H9 (cell line): ENCODE measurements at regions not wholly inside any gene's neighbourhood (a gene's known extent, or its start where the extent isn't known, plus 50 kb on each side); places are given as distances from the start of the nearest gene placed in this dataset.

Experiments
- DNase-seq: peaks from one replicate; pipeline ENCODE4 v3.0.0-alpha.2; 2017
- H2AFZ ChIP-seq: one replicate; pipeline ENCODE4 v1.6.1; 2013; ENCODE audit warnings: mild to moderate bottlenecking, low read length, control low read depth, moderate library complexity
- H2AK5ac ChIP-seq: 2 replicates; pipeline ENCODE4 v1.6.1; 2013; ENCODE audit warnings: low read length, control low read depth, mixed read lengths; ENCODE audit not compliant: insufficient read length
- H2BK120ac ChIP-seq: one replicate; pipeline ENCODE4 v1.6.1; 2013; ENCODE audit warnings: low read depth, mild to moderate bottlenecking, low read length, control low read depth, inconsistent platforms; ENCODE audit not compliant: poor library complexity, severe bottlenecking
- H2BK12ac ChIP-seq: 2 replicates; pipeline ENCODE4 v1.6.1; 2013; ENCODE audit warnings: low read length, control low read depth, mixed read lengths, low read depth; ENCODE audit not compliant: insufficient read length
- H2BK15ac ChIP-seq: 2 replicates; pipeline ENCODE4 v1.6.1; 2013; ENCODE audit warnings: low read depth, low read length, control low read depth
- H2BK20ac ChIP-seq: one replicate; pipeline ENCODE4 v1.6.1; 2013; ENCODE audit warnings: low read depth, mild to moderate bottlenecking, low read length, control low read depth, inconsistent platforms; ENCODE audit not compliant: poor library complexity, severe bottlenecking
- H2BK5ac ChIP-seq: 2 replicates; pipeline ENCODE4 v1.6.1; 2013; ENCODE audit warnings: low read length, control low read depth, mixed read lengths; ENCODE audit not compliant: insufficient read length
- H3K14ac ChIP-seq: 2 replicates; pipeline ENCODE4 v1.6.1; 2013; ENCODE audit warnings: low read length, control low read depth; ENCODE audit not compliant: insufficient read depth
- H3K18ac ChIP-seq: 2 replicates; pipeline ENCODE4 v1.6.1; 2013; ENCODE audit warnings: low read depth, mild to moderate bottlenecking, mixed read lengths, low read length, control low read depth; ENCODE audit not compliant: insufficient read length
- H3K23ac ChIP-seq: 2 replicates; pipeline ENCODE4 v1.6.1; 2013; ENCODE audit warnings: low read length, control low read depth, mixed read lengths, low read depth; ENCODE audit not compliant: insufficient read length
- H3K23me2 ChIP-seq: 2 replicates; pipeline ENCODE4 v1.6.1; 2013; ENCODE audit warnings: low read depth, mild to moderate bottlenecking, mixed read lengths, low read length, control low read depth; ENCODE audit not compliant: insufficient read length, poor library complexity, severe bottlenecking
- H3K27ac ChIP-seq: 2 replicates; pipeline ENCODE4 v1.5.1; 2013; ENCODE audit warnings: low read length, control low read depth, mixed read lengths, low read depth; ENCODE audit not compliant: insufficient read length
- H3K27me3 ChIP-seq: 2 replicates; pipeline ENCODE4 v1.6.1; 2013; ENCODE audit warnings: low read length, control low read depth, inconsistent platforms; ENCODE audit not compliant: insufficient read depth
- H3K4ac ChIP-seq: 2 replicates; pipeline ENCODE4 v1.6.1; 2013; ENCODE audit warnings: low read depth, mild to moderate bottlenecking, control low read depth, inconsistent platforms, low read length, moderate library complexity
- H3K4me1 ChIP-seq: 2 replicates; pipeline ENCODE4 v1.6.1; 2013; ENCODE audit warnings: low read length, control low read depth, inconsistent platforms; ENCODE audit not compliant: insufficient read depth
- H3K4me2 ChIP-seq: 2 replicates; pipeline ENCODE4 v1.6.1; 2013; ENCODE audit warnings: low read length, control low read depth, mixed read lengths; ENCODE audit not compliant: insufficient read length, insufficient read depth
- H3K56ac ChIP-seq: 2 replicates; pipeline ENCODE4 v1.6.1; 2013; ENCODE audit warnings: low read depth, mild to moderate bottlenecking, mixed read lengths, low read length, control low read depth; ENCODE audit not compliant: insufficient read length
- H3K79me1 ChIP-seq: 2 replicates; pipeline ENCODE4 v1.6.1; 2013; ENCODE audit warnings: low read depth, mild to moderate bottlenecking, moderate library complexity, low read length, control low read depth, inconsistent platforms; ENCODE audit not compliant: insufficient read depth, poor library complexity, severe bottlenecking
- H3K79me2 ChIP-seq: 2 replicates; pipeline ENCODE4 v1.6.1; 2013; ENCODE audit warnings: low read length, control low read depth, inconsistent platforms; ENCODE audit not compliant: insufficient read depth
- H3K9ac ChIP-seq: 2 replicates; pipeline ENCODE4 v1.6.1; 2013; ENCODE audit warnings: low read length, control low read depth, mixed read lengths; ENCODE audit not compliant: insufficient read length; ENCODE audit errors: extremely low read depth
- H3K9me3 ChIP-seq: one replicate; pipeline ENCODE4 v1.6.1; 2013; ENCODE audit warnings: low read depth, low read length, inconsistent platforms; ENCODE audit not compliant: control insufficient read depth
- H3T11ph ChIP-seq: one replicate; pipeline ENCODE4 v1.6.1; 2013; ENCODE audit warnings: mild to moderate bottlenecking, low read length, control low read depth, inconsistent platforms
- H4K20me1 ChIP-seq: one replicate; pipeline ENCODE4 v1.6.1; 2013; ENCODE audit not compliant: control insufficient read depth, insufficient read length, insufficient read depth
- H4K5ac ChIP-seq: 2 replicates; pipeline ENCODE4 v1.6.1; 2013; ENCODE audit warnings: low read depth, mild to moderate bottlenecking, mixed read lengths, low read length, control low read depth; ENCODE audit not compliant: insufficient read length
- H4K8ac ChIP-seq: replicated peaks from 2 replicates; pipeline ENCODE4 v1.6.1; 2013; ENCODE audit warnings: low read length, control low read depth, mixed read lengths, low read depth; ENCODE audit not compliant: insufficient read length
- H4K91ac ChIP-seq: 2 replicates; pipeline ENCODE4 v1.6.1; 2013; ENCODE audit warnings: low read depth, mild to moderate bottlenecking, moderate library complexity, mixed read lengths, low read length, control low read depth; ENCODE audit not compliant: insufficient read length
- H3K27ac Mint-ChIP-seq, 3 experiments: 2 replicates in 2 of 3; 3 replicates in 1 of 3; pipeline ENCODE4 v1.8.0; 2020 to 2021; ENCODE audit warnings: mixed read lengths in 3 of 3, mild to moderate bottlenecking in 1 of 3, moderate library complexity in 1 of 3
- H3K27me3 Mint-ChIP-seq: 2 replicates; pipeline ENCODE4 v1.8.0; 2021; ENCODE audit warnings: low read depth, mild to moderate bottlenecking, moderate library complexity, mixed read lengths
- H3K36me3 Mint-ChIP-seq, 3 experiments: 2 replicates in 2 of 3; 3 replicates in 1 of 3; pipeline ENCODE4 v1.8.0; 2020 to 2021; ENCODE audit warnings: low read depth in 3 of 3, mixed read lengths in 3 of 3; ENCODE audit not compliant: insufficient read depth in 1 of 3
- H3K4me1 Mint-ChIP-seq, 2 experiments: 2 replicates each; pipeline ENCODE4 v1.8.0; 2020; ENCODE audit warnings: mixed read lengths in 2 of 2
- H3K4me3 Mint-ChIP-seq, 2 experiments: 2 replicates in 1 of 2; 3 replicates in 1 of 2; pipeline ENCODE4 v1.8.0; 2020 to 2021; ENCODE audit warnings: mild to moderate bottlenecking in 2 of 2, mixed read lengths in 2 of 2, moderate library complexity in 1 of 2
- H3K9me3 Mint-ChIP-seq, 2 experiments: 2 replicates in 1 of 2; 3 replicates in 1 of 2; pipeline ENCODE4 v1.8.0; 2020; ENCODE audit warnings: mild to moderate bottlenecking in 2 of 2, mixed read lengths in 2 of 2, moderate library complexity in 1 of 2
- CTCF ChIP-seq: fragments of 200-600 bp; sonication (generic); conservative IDR thresholded peaks from 3 replicates; pipeline ENCODE4 v1.8.0; 2021; ENCODE audit warnings: antibody characterized with exemption, mild to moderate bottlenecking
- WGBS: extraction: QIAGEN DNeasy Blood & Tissue Kit; methylation state at CpG from one replicate; pipeline ENCODE4 v1.1.7; 2013; ENCODE audit warnings: missing lambda C conversion rate, low lambda C conversion rate, mixed read lengths; ENCODE audit not compliant: insufficient read length; ENCODE audit errors: extremely low coverage; 5-methylcytosine and 5-hydroxymethylcytosine counted together

- H4K20me1 ChIP-seq = no peaks in the 10 kb centered on the region
- no CpG with 5 or more reads among the region's 2 CpGs for WGBS
- no peaks in the 10 kb centered on the region for H3K23me2 ChIP-seq
- H3K27ac ChIP-seq = no peak overlapping the region
- H2AK5ac ChIP-seq = no peak overlapping the region
- TF ChIP-seq CTCF = no peak
- no peak overlapping the region for H3K14ac ChIP-seq
- H2BK5ac ChIP-seq = no peak overlapping the region
- no peak overlapping the region for H4K5ac ChIP-seq
- H4K91ac ChIP-seq = no peak overlapping the region
- H3T11ph ChIP-seq = no peak overlapping the region
- H3K9me3 Mint-ChIP-seq = peaks cover 0 to 3% of the 10 kb centered on the region in 2 experiments; a peak in 2 of 5 replicates
- no peaks in the 10 kb centered on the region for H3K79me2 ChIP-seq
- H2AFZ ChIP-seq = no peak overlapping the region
- no peaks in the 10 kb centered on the region for H3K79me1 ChIP-seq
- H3K18ac ChIP-seq = no peak overlapping the region
- H3K56ac ChIP-seq = no peak overlapping the region
- no peak overlapping the region for H3K4me3 Mint-ChIP-seq
- no peak overlapping the region for H2BK12ac ChIP-seq
- H2BK120ac ChIP-seq = no peak overlapping the region
- H4K8ac ChIP-seq = no peak overlapping the region
- H3K36me3 Mint-ChIP-seq = peaks cover 0 to 2% (median 1%) of the 10 kb centered on the region in 3 experiments; a peak in 2 of 7 replicates
- no peaks in the 10 kb centered on the region for H3K4me1 ChIP-seq
- H3K23ac ChIP-seq = no peak overlapping the region
- H3K4me1 Mint-ChIP-seq = no peaks in the 10 kb centered on the region
- no peak overlapping the region for H3K27ac Mint-ChIP-seq
- no peak overlapping the region for H3K9ac ChIP-seq
- H2BK20ac ChIP-seq = no peak overlapping the region
- no peak overlapping the region for H2BK15ac ChIP-seq
- no peaks in the 10 kb centered on the region for H3K9me3 ChIP-seq
- DNase-seq = no peak
- H3K4me2 ChIP-seq = no peak overlapping the region
- no peaks in the 10 kb centered on the region; the same call in 1 of the 2 replicates for H3K27me3 Mint-ChIP-seq
- H3K27me3 ChIP-seq = no peaks in the 10 kb centered on the region
- no peak overlapping the region for H3K4ac ChIP-seq
Observed at GRCh38 chr4:124151031-124151430, 561.5 kb downstream of the ANKRD50 start.
